C4-2B (cell line): ENCODE measurements at regions not wholly inside any gene's neighbourhood (a gene's known extent, or its start where the extent isn't known, plus 50 kb on each side); places are given as distances from the start of the nearest gene placed in this dataset.

Experiments used
- H3K27ac ChIP-seq: fragments of 450-650 bp; 2 replicates; pipeline ENCODE4 v1.5.1; 2017
- CTCF ChIP-seq: fragments of 450-650 bp; conservative IDR thresholded peaks from 2 replicates; pipeline ENCODE4 v1.5.1; 2017; ENCODE audit warnings: mild to moderate bottlenecking
- ZFX ChIP-seq: fragments of 450-650 bp; IDR thresholded peaks from 2 replicates; pipeline ENCODE4 v1.6.1; 2017

DNA sequence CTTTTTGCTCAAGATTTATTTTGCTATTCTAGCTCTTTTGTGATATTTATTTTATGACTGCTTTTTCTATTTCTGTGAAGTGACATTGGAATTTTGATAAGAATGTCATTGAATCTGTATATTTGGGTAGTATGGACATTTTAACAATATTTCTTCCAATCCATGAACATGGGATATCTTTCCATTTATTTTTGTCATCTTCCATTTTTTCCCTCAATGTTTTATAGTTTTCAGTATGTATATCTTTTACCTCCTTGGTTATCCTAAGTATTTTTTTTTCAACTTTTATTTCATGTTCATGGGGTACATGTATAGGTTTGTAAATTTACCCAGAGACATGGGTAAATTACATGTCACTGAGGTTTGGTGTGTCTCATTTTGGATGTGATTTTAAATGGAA lies 74.1 kb upstream of the PREP start:
- H3K27ac ChIP-seq = no peak overlapping the region
- no peak for TF ChIP-seq CTCF

- TF ChIP-seq CTCF = no peak
- no peak for TF ChIP-seq ZFX
- no peak overlapping the region for H3K27ac ChIP-seq
Measured at GRCh38 chr6:105474234-105474633, 71.4 kb upstream of the PREP start.

DNA sequence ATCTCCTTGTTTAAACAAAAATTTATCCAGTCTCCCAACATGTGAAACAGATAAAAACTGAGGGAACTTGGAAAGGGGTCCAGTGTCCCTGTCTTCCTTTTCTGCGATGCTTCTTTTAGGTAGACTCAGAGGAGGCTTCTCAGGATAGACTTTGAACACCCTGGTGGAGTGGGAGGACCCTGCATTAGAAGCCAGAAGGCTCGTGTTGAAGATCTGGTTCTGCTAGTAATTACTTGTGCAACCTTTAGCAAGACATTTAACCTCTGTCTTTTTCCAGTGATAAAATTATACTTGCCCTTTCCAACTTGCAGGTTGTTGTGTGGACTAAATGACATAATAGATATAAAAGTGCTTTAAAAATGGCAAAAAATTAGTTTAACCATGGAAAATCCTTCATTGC lies 67.1 kb upstream of the PREP start:
- TF ChIP-seq ZFX (no peak), CTCF (no peak)

DNA sequence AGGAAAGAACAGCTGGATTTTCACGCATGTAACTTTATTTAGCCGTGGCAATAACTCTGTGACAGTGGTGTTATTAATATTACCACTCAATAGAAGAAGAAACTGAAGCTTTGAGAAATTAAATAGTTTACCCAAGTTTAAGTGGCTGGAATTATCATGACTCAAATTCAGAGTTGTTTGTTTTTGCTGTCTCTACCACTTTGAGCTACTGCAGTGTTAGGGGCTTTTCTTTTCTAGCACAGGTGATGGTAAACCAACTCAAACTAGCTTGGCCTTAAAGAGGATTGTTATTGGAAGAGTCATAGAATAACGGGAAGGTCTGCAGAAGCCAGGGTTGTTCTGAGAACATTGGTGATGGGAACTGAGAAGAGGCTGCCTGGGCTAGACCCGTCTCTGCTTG lies 66.0 kb upstream of the PREP start:
- H3K27ac ChIP-seq = no peak overlapping the region
- TF ChIP-seq ZFX = no peak
- no peak for TF ChIP-seq CTCF

More for the DNA sequence above, 67.1 kb upstream of the PREP start:
- no peak overlapping the region for H3K27ac ChIP-seq

- H3K27ac ChIP-seq = no peak overlapping the region
Measured at GRCh38 chr6:105460860-105461259, 58.0 kb upstream of the PREP start.

GRCh38 chr6:105459864-105460263 lies 57.0 kb upstream of the PREP start:
- H3K27ac ChIP-seq = no peak overlapping the region
- no peak for TF ChIP-seq CTCF

More at GRCh38 chr6:105460860-105461259, 58.0 kb upstream of the PREP start:
- TF ChIP-seq CTCF (no peak), ZFX (no peak)

DNA sequence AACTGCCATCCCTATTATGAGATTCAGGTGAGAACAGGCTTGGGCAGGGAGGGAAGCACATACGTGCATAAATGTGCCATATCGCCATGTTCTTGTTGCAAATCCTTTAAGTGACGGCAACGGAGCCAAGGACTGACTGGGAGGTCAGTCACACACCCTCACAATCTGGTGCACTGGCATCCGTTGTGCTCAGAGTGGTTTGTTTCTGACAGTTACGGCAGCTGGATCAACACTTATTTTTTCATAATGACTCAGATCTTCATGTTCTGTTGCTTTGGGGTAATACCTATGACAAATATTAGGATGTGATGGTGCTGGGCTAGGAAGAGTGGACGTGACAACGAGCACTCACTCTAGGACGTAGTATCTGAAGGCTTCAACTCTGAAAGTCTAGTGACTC lies 56.2 kb upstream of the PREP start:
- TF ChIP-seq ZFX = no peak
- no peak for TF ChIP-seq CTCF

More for the DNA sequence above, 56.2 kb upstream of the PREP start:
- H3K27ac ChIP-seq = no peak overlapping the region
